Panc1 (cell line): ENCODE measurements at regions not wholly inside any gene's neighbourhood (a gene's known extent, or its start where the extent isn't known, plus 50 kb on each side); places are given as distances from the start of the nearest gene placed in this dataset.

Source experiments
- ATAC-seq: fragments of 200-7000 bp; cut with Tn5 transposase; 2 replicates; pipeline ENCODE4 v1.9.1; 2020; ENCODE audit warnings: mild to moderate bottlenecking, moderate library complexity
- BruUV-seq: library from RNA; stranded (reverse); fragments of 400-500 nt; replicated peaks from 2 replicates; lab custom pipeline; 2021; lab: Mats Ljungman, UMichigan
- CTCF ChIA-PET: fragments of 300-600 bp; sonication (Branson Sonifier 250); formaldehyde crosslinking; loops from one replicate; lab custom pipeline; 2022; ENCODE audit warnings: antibody characterized with exemption; lab: Charles Lee
- POLR2A ChIA-PET: fragments of 300-600 bp; sonication (Branson Sonifier 250); formaldehyde crosslinking; loops from one replicate; lab custom pipeline; 2022; ENCODE audit warnings: antibody characterized with exemption; lab: Charles Lee
- DNase-seq: peaks from one replicate; pipeline ENCODE4 v3.0.0-alpha.2; 2010; ENCODE audit warnings: low read depth, low spot score
- H3K27ac ChIP-seq: 2 replicates; pipeline ENCODE4 v1.5.1; 2011; ENCODE audit warnings: mild to moderate bottlenecking, low read length, inconsistent platforms
- H3K27me3 ChIP-seq: fragments of 200-500 bp; sonication (Bioruptor generic); 2 replicates; pipeline ENCODE4 v1.6.0; 2014; ENCODE audit warnings: low read length, inconsistent platforms; ENCODE audit not compliant: control insufficient read depth, insufficient read depth
- H3K36me3 ChIP-seq: fragments of 200-500 bp; sonication (Bioruptor generic); 2 replicates; pipeline ENCODE4 v1.5.1; 2014; ENCODE audit warnings: inconsistent platforms, mild to moderate bottlenecking, low read length, moderate library complexity; ENCODE audit not compliant: control insufficient read depth, insufficient read depth
- H3K4me1 ChIP-seq: 2 replicates; pipeline ENCODE4 v1.5.1; 2011; ENCODE audit warnings: inconsistent platforms, mild to moderate bottlenecking, low read length, moderate library complexity; ENCODE audit not compliant: control insufficient read depth, insufficient read depth
- H3K4me3 ChIP-seq, 2 experiments: 2 replicates each; pipeline ENCODE4 v1.5.1; 2011 to 2012; ENCODE audit warnings: low read depth in 2 of 2, low read length in 2 of 2, mild to moderate bottlenecking in 2 of 2, inconsistent platforms in 1 of 2, moderate library complexity in 1 of 2
- H3K9me3 ChIP-seq: fragments of 200-500 bp; sonication (Bioruptor generic); 2 replicates; pipeline ENCODE4 v1.5.1; 2014; ENCODE audit warnings: low read depth, mild to moderate bottlenecking, inconsistent platforms, low read length, moderate library complexity; ENCODE audit not compliant: control insufficient read depth, insufficient read depth
- POLR2AphosphoS5 ChIP-seq: IDR thresholded peaks from 2 replicates; pipeline ENCODE4 v1.6.1; 2012; ENCODE audit warnings: mild to moderate bottlenecking, low read depth, low read length, moderate library complexity
- SIN3A ChIP-seq: IDR thresholded peaks from 2 replicates; pipeline ENCODE4 v1.6.1; 2012; ENCODE audit warnings: low read depth, mild to moderate bottlenecking, low read length, moderate library complexity, borderline replicate concordance; ENCODE audit not compliant: insufficient read depth
- TCF7L2 ChIP-seq: IDR thresholded peaks from 2 replicates; pipeline ENCODE4 v1.6.1; 2011; ENCODE audit warnings: mild to moderate bottlenecking, low read depth, low read length, inconsistent platforms
- in situ Hi-C: cut with HindIII; loops from 2 replicates; pipeline ENCODE4 v1.10.0; 2016; ENCODE audit warnings: low sequenced_read_pairs, low pct_unique_long_range_greater_than_20kb
- intact Hi-C: fragments of 100-400 bp; cut with micrococcal nuclease; formaldehyde crosslinking; loops from one replicate; pipeline ENCODE4 v1.10.0; 2022; ENCODE audit not compliant: unreplicated experiment
- TF ChIP-seq, protein P1 (sequence below): fragments of 450-650 bp; IDR thresholded peaks from 2 replicates; pipeline ENCODE4 v1.5.1; 2017; ENCODE audit warnings: mild to moderate bottlenecking
- TF ChIP-seq, protein P2 (sequence below), 2 experiments: IDR thresholded peaks; 2 replicates each; pipeline ENCODE4 v1.6.1; 2011 to 2012; ENCODE audit warnings: low read depth in 2 of 2, control low read depth in 1 of 2, low read length in 1 of 2, mild to moderate bottlenecking in 1 of 2, moderate library complexity in 1 of 2; ENCODE audit not compliant: insufficient read depth in 1 of 2

DNA sequence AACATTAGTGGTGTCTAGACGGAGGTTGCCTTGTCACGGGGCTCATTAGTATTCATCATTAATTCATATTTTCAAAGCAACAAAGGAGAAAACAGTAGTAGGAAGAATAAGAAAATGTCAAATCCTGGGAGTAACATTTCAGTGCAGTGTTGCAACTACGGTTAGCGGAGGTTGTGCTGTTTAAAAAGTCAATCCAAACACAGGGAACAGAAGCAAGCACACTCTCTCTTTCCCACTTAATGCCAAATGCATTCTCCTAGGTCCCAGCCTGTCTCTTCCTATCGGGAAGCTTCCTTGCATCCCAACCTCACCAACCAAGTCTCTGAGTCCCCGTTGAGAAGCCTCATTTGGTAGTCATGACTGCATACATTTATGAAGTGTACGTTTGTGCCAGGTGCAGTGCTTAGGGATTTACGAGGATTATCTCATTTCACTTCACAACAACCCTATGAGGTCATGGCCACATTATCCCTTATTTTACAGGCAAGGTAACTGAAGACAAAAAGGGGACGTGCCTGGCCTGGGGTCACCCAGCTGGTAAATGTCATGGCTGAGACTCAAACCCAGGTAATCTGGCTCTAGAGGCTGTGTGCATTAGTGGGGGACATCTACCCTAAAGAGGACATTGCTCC is 283.6 kb upstream of the SALL1 start:
- ChIA-PET POLR2A (no interaction called here), CTCF (no interaction called here)
- in situ Hi-C loops (no loop called here), intact Hi-C loops (no loop called here)
- Histone ChIP-seq H3K4me3 (no peak overlapping the region), H3K36me3 (no peaks in the 10 kb centered on the region), H3K9me3 (no peaks in the 10 kb centered on the region), H3K27ac (no peak overlapping the region), H3K4me1 (no peaks in the 10 kb centered on the region), H3K27me3 (no peaks in the 10 kb centered on the region)
- ATAC-seq: no peak
- TF ChIP-seq POLR2AphosphoS5 (no peak), TCF7L2 (no peak), SIN3A (no peak)
- TF ChIP-seq, protein P1, sequence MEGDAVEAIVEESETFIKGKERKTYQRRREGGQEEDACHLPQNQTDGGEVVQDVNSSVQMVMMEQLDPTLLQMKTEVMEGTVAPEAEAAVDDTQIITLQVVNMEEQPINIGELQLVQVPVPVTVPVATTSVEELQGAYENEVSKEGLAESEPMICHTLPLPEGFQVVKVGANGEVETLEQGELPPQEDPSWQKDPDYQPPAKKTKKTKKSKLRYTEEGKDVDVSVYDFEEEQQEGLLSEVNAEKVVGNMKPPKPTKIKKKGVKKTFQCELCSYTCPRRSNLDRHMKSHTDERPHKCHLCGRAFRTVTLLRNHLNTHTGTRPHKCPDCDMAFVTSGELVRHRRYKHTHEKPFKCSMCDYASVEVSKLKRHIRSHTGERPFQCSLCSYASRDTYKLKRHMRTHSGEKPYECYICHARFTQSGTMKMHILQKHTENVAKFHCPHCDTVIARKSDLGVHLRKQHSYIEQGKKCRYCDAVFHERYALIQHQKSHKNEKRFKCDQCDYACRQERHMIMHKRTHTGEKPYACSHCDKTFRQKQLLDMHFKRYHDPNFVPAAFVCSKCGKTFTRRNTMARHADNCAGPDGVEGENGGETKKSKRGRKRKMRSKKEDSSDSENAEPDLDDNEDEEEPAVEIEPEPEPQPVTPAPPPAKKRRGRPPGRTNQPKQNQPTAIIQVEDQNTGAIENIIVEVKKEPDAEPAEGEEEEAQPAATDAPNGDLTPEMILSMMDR: no peak
- TF ChIP-seq, protein P2, sequence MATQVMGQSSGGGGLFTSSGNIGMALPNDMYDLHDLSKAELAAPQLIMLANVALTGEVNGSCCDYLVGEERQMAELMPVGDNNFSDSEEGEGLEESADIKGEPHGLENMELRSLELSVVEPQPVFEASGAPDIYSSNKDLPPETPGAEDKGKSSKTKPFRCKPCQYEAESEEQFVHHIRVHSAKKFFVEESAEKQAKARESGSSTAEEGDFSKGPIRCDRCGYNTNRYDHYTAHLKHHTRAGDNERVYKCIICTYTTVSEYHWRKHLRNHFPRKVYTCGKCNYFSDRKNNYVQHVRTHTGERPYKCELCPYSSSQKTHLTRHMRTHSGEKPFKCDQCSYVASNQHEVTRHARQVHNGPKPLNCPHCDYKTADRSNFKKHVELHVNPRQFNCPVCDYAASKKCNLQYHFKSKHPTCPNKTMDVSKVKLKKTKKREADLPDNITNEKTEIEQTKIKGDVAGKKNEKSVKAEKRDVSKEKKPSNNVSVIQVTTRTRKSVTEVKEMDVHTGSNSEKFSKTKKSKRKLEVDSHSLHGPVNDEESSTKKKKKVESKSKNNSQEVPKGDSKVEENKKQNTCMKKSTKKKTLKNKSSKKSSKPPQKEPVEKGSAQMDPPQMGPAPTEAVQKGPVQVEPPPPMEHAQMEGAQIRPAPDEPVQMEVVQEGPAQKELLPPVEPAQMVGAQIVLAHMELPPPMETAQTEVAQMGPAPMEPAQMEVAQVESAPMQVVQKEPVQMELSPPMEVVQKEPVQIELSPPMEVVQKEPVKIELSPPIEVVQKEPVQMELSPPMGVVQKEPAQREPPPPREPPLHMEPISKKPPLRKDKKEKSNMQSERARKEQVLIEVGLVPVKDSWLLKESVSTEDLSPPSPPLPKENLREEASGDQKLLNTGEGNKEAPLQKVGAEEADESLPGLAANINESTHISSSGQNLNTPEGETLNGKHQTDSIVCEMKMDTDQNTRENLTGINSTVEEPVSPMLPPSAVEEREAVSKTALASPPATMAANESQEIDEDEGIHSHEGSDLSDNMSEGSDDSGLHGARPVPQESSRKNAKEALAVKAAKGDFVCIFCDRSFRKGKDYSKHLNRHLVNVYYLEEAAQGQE (IDR thresholded peaks at IDR 0.05; ENCODE audit: insufficient read depth in 1 of 2, low read depth in 2 of 2, low read length in 1 of 2): no peak
- BruUV-seq: no TSS peak
- DNase-seq: no peak

DNA sequence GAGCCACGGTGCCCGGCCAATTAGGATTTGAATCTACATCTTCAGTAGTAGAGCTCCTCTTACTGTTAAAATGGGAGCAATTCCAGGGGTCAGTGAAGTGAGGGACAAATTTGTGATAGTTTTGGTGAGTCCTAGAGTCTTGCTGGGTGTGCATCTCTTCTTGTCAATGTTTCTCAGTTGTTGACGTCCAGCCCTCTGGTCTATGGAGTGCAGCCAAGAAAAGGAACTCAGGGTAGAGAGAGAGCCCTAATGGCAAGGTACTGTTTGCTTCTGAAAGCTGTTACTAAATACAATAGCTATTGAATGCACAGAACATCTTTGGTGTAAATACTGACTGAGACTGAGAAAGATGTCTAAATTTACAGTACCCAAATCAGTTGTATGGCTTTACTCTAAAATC is 282.5 kb upstream of the SALL1 start:
- DNase-seq: no peak
- BruUV-seq: no TSS peak
- ChIA-PET POLR2A (interaction anchor here (0.5 kb wide), 1 partner anchor 1704 kb away, joined by 3 read pairs; no protein-coding TSS in a partner anchor), CTCF (no interaction called here)
- TF ChIP-seq TCF7L2 (no peak), SIN3A (no peak), POLR2AphosphoS5 (no peak)
- TF ChIP-seq, protein P1: no peak
- TF ChIP-seq, protein P2 (IDR thresholded peaks at IDR 0.05; ENCODE audit: insufficient read depth in 1 of 2, low read depth in 2 of 2, low read length in 1 of 2): no peak
- H3K27ac ChIP-seq: no peak overlapping the region
- no peaks in the 10 kb centered on the region for H3K27me3 ChIP-seq
- no peak overlapping the region for H3K4me3 ChIP-seq
- no peak for ATAC-seq
- no peaks in the 10 kb centered on the region for H3K4me1 ChIP-seq
- in situ Hi-C loops (no loop called here), intact Hi-C loops (no loop called here)
- H3K9me3 ChIP-seq: no peaks in the 10 kb centered on the region
- no peaks in the 10 kb centered on the region for H3K36me3 ChIP-seq
